Endothelial cell of hepatic sinusoid (primary cell): ENCODE measurements at regions not wholly inside any gene's neighbourhood (a gene's known extent, or its start where the extent isn't known, plus 50 kb on each side); places are given as distances from the start of the nearest gene placed in this dataset.

Experiments used
- in situ Hi-C: cut with HindIII; loops from 2 replicates; pipeline ENCODE4 v1.10.0; 2017; ENCODE audit warnings: low sequenced_read_pairs

DNA sequence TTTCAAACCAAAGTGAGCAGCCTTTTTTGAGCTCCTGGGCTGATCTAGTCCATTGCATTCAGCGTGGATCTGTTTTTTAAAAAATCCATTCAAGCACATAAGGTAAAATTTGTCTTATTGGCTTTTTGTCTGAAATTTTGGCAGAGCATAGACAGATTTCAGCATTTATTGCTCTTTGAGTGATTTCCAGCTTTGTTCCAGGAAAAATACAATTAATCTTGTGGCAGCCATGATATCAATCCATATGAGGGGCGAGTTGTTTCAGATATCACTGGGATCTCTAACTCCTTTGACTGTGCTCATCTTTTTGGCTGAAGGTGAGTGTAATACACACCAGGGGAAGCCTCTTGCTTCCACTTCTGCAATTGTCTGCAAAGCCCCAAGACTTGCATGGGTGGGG is 523.9 kb downstream of the SLC4A3 start:
- in situ Hi-C loops = no loop called here

DNA sequence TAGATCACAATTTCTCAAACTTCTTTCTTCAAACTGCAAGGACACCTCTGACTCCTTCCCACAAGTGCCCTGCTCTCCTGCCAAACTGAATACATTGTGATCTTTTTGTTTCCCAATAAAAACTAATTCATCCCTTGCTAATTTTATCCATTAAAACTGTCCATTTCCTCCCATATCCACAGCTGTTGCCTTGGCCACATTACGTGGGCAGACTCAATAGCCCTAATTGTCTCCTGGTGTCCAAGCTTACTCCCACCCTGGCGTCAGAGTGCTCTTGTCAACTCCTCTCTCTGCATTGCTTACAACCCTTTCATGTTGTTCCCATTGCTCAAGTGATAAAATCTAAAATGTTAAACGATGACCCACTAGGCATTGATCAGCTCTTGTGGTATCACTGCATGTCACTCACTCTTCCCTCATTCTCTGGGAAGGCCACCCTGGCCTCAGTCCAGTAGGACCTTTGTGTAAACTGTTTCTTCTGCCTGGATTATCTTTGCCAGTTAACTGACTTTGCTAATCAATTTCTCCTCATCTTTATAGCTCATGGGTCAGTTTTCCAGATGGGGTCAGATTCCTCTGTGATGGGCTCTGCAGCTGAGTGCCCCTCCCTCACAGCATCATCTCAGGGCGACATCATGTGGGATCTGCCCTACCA is 525.0 kb downstream of the SLC4A3 start:
- in situ Hi-C loops = no loop called here

DNA sequence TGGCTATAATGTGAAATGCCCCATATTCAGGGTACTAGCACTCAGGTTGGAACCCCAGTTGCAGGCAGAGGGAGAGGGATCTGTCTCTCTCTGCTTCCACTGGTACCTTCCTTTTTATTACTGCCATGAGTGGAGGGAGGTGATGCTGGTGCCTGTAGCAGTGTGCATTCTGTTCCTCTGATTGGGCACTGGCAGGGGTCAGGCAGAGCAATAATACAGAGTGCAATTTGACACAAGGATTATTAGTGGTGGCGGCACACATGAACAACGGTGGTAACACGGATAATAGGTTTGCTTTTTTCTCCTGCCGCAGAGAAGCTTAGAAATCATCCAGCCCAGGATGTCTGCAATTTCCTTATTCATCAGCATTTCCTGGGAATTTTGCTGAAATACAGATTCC is 525.7 kb downstream of the SLC4A3 start:
- in situ Hi-C loops = no loop called here

DNA sequence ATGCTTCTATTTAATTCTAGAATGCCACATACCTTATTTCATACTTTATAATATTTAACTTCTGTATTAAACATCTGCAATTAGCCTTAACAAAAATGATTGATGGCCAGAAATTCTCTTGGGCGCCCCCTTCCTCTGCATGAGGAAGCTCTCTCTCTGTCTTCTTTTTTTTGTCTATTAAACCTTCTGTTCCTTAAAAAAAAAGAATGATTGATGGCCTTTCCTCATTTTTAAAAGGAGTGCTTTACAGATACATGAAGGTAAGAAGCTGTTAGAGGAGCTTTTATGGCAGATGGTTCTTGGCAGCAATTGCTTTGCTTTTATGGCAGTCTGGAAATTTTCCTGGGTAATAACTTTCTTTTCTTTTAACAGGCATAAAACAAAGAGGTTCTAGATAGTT is 526.9 kb downstream of the SLC4A3 start:
- in situ Hi-C loops = no loop called here

DNA sequence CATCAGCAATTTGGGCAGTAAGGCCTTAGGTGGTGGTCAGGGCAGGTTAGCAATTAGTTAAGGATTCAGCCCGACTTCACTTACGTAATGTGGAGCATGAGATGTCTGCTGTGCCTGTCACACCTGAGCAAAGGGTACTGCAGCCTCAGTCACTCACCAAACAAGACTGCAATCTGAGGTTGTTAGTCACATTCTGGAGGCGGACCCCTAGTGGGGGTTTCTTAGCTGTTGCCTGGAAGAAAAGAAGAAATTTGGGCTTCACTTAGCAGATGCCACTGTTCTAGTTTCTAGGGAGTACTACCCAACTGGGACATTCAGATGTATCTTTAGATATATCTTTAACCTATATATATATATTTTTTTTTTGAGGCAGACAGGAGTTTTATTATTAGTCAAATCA is 529.9 kb downstream of the SLC4A3 start:
- in situ Hi-C loops = no loop called here

DNA sequence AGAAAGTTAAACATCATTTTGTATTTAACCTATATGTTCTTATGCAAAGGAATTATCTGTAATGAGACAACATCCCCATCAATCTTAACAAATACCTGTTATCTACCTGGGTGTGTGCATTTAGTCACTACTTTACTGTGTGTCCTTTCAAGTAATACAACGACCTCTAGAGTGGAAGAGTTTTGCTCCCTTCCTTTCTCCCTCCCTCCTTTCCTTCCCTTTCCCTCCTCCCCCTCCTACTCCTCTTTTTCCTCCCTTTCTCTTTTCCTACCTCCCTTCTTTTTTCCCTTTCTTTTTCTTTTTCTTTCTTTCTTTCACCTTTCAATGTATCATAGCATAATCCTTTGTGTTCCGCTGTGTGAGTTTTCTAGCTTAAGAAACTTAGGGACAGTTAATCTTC is 532.3 kb downstream of the SLC4A3 start:
- in situ Hi-C loops = no loop called here

DNA sequence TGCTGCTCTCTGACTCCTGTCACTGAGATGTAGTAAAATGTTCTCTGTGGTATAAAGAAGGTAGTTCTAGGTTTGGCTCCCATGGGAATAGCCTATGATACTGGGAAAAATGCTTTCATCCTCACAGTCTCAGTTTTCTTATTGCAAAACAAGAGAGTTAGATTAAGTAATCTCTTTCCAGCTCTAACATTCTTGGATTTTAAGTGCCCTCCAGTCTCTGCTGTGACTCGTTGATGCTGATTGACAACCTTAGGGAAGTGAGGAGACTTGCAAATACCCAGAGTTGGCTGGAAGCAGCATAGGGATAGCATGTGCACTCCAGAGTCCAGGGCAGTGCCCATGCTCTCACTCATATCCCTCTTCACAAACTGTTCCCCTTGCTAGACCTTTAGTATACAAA is 534.9 kb downstream of the SLC4A3 start:
- in situ Hi-C loops = no loop called here

DNA sequence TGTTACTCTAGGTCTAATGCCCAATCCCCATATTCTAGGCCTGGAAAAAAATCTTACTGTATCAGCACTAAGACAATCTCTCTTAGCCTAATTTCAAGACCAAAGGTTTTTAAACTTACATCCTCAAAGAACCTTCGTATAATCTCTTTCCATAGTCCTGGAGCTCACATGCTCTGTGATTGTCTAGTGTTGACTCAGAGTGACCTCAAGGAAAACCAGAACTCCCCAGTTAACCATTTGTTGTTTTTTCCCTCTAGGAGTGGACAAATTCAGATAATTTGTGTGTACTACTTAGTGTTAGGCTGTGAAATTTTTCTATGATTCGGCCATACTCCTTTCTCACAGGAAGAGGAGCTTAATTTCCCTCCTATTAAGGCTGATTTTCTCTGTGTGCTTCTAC is 536.1 kb downstream of the SLC4A3 start:
- in situ Hi-C loops = no loop called here

DNA sequence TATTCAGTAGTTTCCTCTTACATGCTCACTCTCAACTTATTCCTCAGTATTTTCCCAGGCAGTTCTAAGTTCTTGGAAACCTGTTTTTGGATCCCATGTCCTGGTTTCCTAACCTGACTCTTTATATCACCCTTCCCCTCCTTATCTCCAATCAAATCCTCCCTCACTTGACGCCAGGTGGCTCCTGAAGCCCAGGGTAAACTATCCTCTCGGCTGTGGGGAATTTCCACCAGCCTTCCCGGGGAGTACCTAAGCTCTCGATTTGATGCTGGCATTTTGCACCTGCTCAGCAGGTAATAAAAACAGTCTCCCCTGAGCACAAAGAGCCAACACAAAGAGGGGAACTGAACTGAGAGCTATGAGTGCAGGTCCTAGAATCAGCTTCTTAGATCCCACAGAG is 538.0 kb downstream of the SLC4A3 start:
- in situ Hi-C loops = no loop called here

DNA sequence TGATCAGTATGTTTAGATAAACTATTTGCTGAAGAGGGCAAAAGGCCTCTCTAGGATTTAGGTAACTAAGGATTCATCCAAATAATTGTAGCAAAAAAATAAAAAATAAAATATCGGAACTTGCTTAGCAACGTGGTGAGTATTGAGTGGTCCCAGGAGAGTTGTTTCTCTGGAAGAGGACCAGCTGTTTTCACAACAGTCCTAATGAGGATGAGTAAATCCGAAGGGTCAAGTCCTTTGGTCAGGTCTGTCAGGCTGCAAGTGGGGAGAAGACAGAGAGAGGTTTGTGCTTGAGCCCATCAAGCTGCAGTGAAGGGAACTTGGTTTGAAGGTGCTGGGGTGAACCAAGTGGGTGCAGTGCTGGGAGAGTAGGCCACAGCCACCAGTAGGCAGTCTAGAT is 539.2 kb downstream of the SLC4A3 start:
- in situ Hi-C loops = no loop called here

DNA sequence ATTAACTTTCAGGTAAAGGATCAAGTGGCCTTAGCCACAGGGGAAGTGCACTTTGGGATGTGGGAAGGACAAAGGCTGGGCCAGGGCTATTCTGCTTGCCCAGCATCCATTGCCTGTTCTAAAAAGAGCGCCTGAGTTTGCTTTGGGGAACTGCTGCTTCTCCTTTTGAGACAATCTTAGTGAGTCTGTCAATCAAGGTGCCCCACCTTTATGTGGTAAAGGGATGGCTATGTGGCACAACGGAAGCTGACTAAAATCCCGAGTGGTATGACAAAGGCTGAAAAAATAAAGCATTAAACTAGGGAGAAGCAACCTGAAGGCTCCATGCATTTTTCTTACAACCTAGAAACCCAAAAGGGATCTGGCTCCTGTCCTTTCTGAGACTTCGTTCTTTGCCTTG is 540.5 kb downstream of the SLC4A3 start:
- in situ Hi-C loops = no loop called here

DNA sequence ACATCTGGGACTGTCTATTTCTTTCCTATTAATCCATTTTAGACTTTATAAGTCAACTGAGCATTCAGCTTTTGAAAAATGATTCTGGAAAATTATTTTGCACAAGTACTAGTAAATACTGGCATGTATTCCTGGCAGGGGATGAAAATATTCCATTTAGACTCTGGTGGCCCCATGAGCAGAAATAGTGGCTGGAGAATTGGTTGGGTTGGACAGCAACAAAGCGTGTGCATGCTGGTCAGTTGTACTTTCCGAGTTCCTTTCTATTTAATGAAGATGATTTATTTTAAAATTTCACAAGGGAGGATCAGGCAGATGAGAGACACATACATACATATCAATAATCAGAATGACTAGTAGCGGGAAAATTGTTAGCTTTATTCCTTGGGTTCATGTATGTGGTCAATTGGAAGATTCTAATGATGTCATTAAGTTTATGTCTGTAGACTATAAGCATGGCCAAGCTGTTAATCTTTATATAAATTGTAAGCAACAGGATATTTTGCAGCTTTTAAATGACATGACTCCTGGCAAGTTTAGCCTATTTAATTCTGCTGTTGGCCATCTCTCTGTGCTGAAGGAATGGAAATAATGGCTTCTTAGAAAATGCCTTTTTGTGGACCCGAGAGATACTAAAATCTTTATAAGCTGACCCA is 541.6 kb downstream of the SLC4A3 start:
- in situ Hi-C loops = no loop called here

DNA sequence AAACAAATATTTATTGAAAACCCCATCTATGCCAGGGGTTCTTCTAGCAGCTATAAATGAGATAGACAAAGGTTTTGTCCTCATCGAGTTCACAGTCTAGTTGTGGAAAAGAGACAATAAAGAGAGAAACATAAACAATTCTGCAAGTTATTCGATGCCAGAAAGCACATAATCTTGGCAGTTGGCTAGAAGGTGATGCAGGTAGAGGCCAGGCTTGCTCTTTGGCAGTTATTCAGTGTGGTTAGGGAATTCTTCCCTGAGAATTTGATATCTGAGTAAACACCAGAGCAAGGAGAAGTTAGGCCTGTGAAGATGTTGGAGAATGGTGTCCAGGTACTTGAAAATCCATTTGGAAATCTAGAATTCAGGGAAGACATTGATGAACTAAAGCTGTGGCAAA is 547.4 kb downstream of the SLC4A3 start:
- in situ Hi-C loops = no loop called here

DNA sequence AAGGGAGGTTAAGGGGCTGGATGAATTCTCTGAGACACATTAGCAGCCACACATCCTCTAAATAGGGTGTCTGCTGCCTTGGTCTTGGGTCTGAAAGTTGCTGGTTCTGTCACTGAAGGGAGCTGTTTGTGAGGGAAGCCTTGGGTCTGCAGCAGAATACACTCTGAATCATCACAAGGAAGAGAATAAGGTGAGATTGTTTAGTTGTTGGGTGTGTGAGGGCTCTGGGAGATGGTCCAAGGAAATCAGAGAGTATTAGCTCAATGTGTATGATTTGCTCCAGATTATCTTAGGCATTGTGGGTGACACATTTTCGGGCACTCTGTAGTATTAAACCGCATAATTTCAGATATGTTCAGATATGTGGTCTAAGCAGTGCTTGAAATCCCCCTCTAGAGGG is 548.5 kb downstream of the SLC4A3 start:
- in situ Hi-C loops = no loop called here

DNA sequence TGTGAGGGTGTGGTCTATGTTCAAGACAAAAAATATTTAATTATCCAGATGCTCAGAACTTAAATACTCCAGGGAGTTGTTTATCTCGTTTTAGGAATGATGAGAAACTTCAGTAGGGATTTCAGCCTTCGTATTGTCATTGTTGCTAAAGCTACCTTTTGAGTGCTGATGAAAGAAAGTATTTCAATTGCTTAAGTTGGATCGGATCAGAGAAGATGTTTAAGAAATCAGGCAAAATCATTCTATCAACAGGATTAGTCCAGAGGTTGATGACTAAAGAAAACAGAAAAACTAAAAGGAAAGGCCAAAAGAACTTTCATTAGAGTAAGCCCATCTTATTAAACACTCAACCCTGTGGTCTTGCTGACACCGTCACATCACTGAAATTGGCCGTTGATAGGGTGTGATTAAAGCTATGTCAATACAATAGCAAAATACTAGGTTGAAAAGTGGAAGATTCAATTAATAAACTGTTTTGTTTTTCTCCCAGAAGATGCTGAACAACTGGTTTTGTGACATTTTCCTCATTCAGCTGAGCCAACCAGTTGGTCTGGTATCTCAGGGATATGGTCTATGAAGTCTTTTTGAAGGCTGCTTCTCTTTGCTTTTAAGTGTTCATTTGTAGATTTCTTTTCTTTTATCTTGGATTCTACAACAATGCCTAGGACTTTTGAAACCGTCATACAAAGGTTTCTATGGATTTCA is 551.7 kb downstream of the SLC4A3 start:
- in situ Hi-C loops = no loop called here

DNA sequence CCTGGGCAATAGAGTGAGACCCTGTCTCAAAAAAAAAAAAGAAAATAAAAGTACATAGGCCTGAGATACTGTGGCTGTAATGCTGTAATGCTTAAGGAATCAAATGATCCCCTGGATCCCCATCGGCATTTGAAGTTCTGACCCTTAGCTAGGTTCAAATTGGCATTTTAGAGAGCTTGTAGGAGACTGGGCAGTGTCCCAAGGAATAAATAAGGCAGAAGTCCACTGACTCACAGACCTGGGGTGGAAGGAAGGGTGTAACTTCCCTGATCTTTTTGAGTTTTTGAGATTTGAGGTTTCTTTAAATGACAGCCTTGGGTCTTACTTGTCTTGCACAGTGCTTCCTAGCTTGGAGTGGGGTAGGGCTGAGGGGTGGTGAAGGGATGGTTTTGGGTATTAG is 553.7 kb downstream of the SLC4A3 start:
- in situ Hi-C loops = no loop called here

DNA sequence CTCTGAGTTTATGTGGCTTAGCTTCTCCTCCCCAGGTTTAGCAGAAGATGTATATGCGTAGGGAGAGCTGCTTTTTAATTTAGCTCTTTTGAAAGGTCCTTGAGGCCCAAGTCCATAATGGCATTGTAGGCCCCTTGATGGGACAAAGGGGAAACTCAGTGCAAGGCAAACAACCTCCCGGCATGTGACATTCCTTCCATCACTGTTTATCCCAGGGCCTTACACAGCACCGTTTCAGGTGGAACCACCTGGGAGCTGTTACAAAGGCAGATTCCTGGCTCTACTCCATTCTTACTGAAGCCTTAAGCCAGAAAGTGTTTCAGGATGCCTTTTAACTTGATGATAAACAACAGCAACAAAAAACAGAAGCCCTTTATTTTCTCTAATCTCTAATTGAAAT is 555.4 kb downstream of the SLC4A3 start:
- in situ Hi-C loops = no loop called here

DNA sequence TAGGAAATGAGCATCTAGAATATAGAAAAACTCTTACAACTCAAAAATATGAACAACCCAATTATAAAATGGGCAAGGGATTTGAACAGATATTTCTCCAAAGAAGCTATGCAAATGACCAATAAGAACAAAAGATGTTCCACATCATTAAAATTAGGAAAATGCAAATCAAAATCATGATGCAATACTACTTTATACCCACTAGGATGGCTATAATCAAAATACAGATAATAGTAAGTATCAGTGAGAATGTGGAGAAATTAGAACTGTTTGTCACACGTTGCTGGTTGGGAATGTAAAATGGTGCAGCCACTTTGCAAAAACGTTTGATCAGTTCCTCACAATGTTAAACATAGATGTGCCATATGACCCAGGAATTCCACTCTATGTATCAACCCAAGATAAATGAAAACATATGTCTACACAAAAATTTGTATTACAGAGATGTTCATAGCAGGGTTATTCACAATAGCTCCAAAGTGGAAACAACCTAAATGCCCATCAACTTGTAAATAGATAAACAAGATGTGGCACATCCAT is 558.4 kb downstream of the SLC4A3 start:
- in situ Hi-C loops = no loop called here

DNA sequence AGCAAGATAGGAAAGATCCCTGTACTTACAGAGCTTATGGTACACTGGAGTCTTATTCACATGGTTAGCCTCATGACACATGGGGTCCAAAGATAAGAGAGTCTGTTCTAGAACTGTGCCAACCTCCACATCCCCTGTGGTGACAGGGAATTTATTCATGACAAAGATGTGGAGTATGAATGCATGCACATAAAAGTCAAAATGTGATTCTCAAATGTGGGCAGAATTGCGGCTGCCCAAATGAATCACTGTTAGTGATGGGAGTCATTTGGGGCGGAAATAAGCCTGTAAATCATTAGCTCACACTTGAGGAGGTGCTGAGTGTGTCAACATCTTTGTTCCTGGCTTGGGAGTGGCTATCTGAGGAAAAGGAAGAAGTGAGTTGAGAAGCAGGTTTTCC is 560.6 kb downstream of the SLC4A3 start:
- in situ Hi-C loops = no loop called here

DNA sequence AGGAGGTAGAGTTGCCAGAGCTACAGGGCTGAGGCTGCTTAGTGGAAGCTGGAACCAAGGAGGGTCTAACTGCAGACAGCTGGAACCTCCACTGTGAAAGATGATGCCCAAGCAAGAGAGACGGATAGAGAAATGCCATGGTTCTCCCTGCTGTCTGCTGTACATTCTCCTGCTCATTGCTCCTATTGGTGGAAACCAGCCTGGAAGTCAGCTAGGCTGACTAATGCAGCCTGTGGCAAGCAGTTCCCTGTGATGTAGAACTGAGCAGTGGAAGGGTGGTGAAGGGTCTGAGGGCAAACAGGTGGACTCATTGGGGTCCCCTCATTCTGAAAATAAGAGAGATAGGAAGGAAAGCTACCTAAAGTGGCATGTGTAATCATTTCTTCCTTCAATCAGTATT is 563.6 kb downstream of the SLC4A3 start:
- in situ Hi-C loops = no loop called here

DNA sequence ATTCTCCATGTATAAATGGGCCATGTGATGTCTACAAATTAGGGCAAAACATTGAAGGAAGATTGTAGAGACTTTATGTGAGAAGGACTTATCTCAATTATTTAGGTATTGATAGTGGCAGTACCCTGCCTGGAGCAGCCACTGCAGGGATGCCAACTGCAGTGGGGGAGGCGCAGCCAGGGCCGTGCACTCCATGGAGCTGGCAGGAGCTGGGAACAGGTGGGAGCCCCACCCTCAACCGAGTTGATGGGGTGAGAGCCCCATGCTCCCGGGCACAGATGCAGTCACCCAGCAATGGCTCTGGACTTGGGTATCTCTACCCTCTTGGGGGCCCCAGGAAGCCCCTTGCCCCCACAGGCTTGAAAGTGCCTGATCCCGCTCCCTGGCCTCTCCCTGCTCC is 564.3 kb downstream of the SLC4A3 start:
- in situ Hi-C loops = no loop called here
